NCI-H774 (cell line): ENCODE measurements at regions not wholly inside any gene's neighbourhood (a gene's known extent, or its start where the extent isn't known, plus 50 kb on each side); places are given as distances from the start of the nearest gene placed in this dataset.

Experiments used
- DNase-seq: peaks from one replicate; lab custom pipeline; 2025; lab: John Stamatoyannopoulos, UW

DNA sequence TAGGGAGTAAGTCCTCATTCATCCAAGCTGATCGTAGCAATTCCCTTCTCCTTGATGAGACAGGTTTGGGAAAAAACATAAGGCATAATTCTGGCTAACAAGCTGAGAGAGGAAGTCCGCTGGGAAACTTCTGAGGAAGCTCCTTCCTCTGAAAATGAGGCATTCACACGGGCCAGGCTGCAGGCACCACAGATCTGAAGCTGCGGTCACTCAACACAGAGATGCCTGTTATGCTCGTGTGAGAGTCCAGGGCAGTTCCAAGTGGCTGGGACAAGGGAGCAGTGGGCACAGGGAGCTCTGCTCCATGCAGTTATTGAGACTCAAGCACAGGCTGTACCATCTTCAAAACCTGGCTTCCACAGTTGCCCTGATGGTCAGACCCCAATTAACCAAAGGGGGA is 200.9 kb upstream of the ID2 start:
- no peak for DNase-seq

DNA sequence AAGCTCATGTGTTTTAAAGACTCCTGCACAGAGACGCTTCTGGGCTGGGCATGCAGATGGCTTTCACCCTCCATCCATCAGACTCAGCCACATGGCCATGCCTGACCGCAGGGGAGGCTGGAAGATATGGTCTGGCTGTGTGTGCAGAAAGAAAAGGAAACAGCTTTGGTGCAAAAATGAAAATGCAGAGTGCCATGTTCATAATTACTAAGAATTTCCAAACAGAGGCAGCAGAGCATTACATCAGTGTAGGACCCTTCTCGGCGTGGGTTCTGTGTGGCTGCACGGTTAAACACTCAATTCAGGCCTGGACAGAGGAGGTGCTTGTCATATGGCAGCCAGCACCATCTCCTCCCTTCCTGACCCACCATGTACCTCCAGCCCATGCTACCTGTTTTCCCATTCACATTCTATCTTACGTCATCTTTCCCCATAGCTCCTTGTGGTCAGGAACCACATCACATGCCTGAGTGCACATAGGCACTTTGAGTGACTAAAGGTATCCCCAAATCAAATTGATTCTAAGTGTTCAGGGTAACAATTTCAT is 200.3 kb upstream of the ID2 start:
- no peak for DNase-seq

DNA sequence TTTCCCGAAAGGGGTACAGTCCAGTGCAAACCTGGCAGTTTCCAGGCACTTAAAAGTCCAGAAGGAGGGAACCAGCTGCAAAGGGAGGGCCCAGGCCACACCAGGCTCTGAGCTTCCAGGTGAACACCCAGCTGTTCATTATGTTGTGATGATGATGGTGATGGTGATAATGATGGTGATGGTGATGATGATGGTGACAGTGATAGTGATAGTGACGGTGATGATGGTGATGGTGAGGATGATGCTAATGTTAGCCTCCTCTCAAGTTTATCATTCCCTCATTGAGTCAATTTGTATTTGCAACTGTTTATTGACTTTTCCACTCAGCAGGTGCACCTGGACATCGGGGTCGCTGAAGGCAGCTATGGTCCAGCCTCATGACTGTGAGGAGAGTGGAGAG is 199.4 kb upstream of the ID2 start:
- no peak for DNase-seq

DNA sequence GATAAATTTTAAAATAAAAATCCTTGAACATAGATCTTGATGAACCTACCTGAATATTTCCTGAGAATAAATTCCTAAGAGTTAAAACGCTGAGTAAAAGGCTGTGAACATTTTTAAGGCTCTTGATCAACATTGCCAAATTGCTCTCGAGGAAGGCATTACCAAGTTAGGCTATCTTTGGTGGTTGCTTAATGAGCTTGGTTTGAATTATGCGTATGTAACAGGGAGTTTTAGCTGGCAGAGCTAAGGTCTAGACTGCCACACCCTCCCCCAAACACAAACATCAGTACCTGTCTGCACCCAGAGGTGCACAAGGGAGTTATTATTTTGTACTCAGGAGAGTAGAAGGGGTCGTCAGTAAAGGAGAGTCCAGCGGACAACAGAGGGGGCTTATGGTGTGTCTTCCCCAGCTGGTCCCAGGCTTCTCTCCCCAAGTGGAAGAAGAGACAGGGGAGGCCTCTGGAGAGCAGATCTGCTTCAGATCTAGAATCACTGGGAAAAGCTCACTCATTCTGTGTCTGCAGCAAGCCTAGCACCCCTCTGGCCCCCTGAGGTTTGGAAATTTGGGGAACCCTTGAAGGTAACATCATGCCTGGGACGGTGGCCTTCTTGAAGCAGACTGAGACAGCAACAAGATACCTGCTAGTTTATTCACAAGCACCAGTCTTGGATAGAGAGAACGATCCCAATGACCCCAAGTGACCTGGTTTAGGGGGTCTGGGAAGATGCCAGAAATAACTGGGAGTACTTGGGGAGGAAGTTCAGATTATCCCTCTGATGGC is 197.2 kb upstream of the ID2 start:
- DNase-seq: no peak

DNA sequence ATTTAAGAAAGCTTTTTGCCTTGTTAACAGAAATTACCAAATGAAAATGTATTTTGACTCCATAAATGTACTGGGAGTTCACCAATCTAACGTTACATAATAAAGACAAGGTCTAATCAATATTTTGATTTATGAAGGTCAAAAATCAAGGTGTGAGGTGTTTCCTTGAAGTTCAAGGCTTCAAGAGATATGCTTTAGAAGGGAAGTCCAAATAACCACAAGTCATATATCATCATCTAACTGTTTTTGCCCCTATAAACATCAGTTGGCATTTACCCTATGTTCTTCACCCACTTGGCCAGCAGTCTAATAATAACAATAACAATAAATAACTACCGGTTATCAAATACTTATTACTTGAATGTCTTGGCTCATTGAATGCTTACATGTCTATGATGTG is 196.1 kb upstream of the ID2 start:
- no peak for DNase-seq

DNA sequence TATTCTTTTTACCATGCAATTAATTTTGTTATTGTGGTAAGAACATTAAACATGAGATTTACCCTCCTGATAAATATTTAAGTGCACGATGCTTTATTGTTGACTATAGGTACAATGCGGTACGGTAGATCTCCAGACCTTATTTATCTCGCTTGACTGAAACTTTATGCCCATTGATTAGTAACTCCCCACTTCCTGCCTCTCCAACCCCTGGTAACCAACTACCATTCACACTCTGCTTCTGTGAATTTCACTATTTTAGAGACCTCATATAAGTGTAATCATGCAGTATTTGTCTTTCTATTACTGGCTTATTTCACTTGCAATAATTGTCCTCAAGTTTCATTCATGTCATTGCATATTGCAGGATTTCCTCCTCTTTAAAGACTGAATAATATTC is 195.7 kb upstream of the ID2 start:
- DNase-seq: no peak

DNA sequence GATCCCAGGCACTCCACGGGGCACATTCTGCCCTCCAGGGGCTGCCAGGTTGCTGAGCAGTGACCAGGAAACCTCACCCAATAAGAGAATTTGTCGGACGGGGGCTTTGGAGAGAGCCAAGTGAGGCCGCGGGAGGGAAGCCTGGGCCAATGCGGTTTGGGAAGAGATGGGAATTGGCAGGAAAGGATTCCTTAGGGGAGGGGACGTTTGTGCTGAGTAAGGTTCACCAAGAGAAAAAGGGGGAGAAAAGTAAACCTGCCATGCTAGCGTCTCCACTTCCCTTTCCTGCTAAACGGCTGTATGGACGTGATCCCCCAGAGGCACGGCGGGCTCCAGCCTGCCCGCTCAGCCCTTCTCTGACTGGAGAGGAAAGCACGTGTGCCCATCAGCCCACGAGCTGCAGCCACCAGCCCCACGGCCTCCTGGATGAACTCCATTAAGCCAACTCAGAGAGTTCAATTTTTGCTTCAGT is 194.4 kb upstream of the ID2 start:
- DNase-seq: no peak

DNA sequence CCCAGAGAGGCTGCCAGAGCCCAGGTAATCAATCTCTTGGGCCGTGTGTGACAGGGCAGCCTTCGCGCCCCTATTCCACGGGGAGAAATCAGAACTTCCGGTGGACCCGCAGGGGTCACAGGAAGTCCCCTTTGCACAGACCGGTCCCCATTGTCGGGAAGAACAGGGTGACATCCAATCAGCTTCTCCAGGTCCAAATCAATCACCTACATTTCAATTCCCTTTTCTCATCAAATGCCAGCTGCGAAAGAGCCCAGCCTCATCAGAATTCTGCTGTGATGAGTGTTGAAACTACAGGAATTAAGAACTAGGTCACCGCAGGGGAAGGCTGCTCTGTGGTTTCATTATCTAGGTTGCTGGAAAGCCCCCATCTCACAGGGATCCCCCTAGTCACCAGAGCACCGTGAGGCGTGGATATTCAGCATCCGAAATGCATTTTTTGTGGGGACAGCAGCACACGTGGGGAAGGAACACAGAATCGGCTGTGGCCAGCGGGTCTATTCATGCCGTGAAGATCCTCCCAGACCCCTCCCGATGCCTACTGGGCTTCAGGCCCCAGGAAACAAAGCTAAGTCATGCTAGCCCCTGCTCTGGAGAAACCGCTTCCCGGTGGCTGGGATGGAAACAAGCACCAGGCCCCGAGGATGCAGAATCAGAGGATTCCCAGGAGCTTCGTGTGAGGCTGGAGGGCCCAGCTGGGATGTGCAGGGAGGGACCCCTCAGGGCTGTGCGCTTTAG is 193.7 kb upstream of the ID2 start:
- DNase-seq: no peak

DNA sequence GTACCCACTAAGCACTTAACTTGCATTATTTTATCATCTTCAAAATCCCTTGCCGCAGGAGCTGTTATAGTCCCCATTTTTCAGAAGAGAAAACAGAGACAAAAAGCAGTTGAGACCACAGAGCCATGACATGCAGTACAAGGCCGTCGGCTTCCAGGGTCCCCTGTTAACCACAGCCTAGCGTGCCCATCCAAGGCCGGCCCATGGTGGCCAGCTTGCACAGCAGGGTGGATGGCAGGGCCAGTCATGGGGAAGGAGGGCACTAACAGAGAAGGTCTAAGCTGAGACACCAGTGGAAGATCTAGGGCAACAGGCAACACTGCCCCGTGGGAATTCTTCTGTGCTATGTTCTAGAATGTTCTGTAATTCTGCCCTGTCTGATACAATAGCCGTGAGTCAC is 192.6 kb upstream of the ID2 start:
- DNase-seq: no peak

DNA sequence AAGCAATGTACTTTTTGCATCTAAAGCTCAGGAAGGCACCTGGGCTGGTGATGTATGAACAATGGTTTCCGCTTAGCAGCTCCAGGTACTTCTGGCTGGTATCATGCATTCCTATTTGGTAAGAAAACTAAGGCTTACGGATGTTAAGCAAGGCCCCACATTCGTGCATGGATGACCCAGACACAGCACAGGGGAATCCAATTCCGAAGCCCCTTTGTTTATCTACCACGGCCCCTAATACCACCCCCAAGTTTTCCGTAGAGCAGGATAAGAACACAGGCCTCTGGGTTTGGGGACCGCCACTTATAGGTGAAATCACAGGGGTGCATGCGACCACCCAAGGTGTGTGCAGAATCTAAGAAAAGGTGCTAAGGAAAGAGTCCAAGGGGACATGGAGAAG is 192.1 kb upstream of the ID2 start:
- no peak for DNase-seq

DNA sequence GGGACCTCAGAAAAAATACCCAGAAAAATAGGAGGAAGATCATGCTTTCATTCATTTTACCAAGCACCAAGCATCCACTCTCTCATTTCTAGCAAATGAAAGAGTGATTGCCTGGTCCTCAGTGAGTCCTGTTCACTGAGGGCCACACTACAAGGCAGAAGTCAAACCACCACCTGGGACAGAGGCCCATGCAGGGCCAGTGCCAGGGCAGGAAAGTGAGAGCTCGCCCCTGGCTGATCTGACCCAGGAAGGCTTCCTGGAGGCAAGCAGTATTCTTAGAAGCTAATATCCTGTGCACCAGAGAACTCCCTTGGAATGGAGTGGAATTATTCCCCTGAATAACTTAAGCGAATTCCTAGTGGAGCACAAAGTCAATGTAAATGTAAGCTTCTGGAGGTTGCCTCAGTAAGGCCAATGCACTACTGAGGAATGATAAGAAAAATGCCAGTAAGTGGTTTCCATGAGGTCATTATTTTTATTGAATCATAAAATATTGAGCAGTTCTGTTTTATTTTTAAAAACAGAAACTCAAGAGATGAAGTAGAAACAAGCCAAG is 191.6 kb upstream of the ID2 start:
- no peak for DNase-seq

DNA sequence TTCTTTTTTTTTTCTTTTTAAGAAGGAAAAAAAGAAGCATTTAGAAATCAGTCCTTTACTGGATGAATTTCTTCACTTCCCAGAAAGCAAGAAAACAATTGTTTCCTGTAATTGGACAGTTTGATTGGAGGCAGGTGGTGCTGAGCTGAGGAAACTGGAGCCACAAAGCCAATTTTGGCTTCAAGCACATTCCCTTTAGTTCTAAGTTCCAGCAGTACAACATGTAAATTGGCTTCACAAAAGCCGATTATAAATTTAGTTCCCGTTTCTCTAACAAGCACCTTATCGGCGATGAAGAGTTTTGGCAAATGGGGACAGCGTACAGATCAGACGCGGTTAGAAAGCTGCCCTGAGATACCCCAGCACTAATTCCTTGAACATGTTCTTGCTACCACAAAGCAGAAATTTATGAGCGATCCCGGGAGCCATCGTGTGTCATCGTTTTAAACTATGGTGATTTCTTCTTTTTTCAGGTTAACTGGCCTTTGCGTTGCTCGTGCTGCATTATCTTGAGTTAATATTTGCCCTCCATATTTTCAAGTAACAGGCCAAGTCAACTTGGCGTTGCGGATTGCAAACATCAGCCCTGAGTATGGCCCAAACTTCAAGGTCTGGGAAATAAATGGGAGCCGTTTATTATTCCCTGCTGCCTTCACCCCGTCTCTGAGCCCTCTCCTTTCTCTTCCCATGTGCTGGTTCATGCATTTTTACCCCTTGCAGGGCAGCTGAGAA is 190.4 kb upstream of the ID2 start:
- DNase-seq: no peak

DNA sequence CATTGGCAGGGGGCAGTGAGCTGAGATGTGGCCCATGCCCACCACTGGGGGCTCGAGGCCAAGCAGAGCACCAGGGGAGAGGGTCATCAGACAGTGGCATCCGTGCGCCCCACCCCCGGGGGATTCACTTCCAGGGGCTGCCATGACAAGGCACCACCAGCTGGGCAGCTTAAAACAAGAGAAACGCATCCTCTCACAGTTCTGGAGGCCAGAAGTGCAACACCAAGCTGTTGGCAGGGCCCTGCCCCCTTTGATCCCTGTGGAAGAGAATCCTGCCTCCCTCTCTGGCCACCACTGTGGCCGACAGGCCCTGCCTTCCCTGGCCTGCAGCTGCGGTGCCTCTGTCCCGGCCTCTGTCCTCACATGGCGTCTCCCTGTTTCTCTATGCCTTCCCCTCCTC is 187.7 kb upstream of the ID2 start:
- DNase-seq: no peak

DNA sequence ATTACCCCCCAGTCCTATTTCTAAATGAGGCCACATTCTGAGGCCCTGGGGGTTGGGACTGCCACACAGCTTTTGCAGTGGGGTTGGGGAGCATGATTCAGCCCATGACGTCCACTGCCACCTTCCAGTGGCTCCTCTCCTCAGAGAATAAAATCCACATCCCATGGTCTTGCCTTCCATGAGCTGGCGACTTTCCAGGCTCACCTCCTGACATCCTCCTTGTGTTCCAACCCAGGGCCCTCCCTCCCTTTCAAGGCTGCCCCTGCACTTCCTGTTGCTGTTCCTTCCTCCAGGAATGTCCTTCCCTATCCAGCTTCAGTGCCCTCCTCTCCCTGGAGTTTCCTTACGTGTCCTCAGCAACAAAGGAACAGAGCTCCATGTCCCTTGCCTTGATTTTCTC is 187.3 kb upstream of the ID2 start:
- no peak for DNase-seq

DNA sequence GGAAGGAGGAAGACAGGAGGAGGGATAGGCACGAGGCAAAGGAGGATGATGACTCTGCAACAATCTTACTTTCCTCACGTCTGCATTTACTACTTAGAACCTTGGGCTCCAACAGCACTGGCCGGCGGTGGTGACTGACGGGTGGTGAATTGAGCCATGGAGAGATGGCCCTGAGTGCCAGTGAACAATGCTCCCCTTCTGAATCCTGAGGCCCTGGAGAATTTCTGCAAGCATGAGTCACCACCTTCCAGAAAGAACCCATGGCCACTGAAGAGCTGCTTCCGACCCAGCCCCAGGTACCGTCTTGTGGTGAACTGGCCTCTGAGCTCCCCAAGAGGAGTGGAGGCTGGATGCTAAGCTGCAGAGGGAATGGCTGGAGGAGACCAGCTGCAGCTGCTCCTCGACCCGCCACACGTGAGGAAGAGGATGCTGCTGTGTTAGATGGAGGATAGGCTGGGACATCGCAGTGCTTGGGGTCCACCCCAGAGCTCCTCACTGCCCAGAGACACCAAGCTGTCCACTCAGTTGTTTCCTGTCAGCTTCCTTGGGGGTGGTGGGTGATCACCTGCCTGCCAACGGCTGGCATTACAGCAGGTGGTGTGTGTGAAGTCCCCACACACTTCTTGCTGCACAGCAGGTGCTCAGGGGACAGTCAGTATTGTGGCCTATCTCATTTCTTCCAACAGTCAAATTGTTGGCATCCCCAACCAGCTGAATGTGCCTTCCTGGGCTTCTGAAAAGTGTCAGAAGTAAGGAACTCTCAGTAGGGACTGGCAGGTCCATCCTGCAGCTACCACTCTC is 186.5 kb upstream of the ID2 start:
- no peak for DNase-seq

DNA sequence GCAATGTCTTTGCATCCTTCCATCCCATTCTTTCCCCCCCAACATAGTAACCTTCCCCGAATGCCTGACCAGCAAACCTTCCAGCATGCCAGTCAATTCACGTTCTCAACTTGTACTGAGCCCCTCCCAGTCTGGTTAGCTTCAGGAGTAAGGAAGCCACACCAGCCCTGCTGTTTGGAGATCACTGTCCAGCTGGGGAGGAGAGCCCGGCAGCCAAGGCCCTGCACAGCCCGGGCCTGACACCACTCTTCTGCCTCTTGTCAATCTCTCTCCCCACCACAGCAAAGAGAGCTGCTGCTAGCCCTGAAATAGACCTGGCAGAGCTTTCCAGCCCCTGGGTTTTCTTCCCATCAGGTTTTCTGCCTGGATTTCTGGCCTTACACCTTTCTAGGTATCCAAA is 185.8 kb upstream of the ID2 start:
- DNase-seq: no peak

DNA sequence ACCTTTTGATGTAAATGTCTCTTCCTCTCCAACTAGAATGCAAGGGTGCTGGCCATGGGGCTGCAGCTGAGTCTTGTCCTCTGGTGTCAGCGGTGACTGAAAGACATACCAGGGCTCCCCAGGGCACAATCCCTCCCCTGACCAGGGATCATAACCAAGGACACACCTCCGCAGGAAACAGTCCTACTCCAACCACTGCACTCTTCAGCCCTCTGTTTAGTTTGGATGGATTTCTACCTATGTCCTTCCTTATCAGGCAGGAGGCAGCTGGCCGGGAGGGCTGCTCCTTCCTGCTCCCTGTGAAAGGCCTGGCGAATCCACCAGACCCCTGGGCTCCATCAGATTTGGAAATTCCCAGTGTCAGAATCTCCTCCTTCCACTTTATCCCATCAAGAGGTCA is 185.2 kb upstream of the ID2 start:
- DNase-seq: no peak

DNA sequence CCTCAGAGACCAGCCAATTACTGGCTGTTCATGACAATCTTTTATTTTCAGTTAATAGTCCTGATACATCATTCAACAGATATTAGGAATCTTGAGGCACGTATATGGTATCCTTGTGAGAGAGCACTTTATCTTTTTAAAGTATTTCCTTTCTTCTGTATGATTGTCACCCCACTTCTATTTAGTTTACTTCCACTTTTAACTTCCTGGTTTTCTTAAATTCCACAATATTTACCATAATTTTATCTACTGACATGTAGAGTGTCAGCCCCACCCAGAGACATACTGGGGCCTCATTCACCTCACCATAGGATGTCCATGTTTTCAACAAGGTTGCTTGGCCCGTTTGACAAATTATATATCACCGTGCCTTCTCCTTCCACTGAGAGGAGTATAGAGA is 182.9 kb upstream of the ID2 start:
- DNase-seq: no peak

DNA sequence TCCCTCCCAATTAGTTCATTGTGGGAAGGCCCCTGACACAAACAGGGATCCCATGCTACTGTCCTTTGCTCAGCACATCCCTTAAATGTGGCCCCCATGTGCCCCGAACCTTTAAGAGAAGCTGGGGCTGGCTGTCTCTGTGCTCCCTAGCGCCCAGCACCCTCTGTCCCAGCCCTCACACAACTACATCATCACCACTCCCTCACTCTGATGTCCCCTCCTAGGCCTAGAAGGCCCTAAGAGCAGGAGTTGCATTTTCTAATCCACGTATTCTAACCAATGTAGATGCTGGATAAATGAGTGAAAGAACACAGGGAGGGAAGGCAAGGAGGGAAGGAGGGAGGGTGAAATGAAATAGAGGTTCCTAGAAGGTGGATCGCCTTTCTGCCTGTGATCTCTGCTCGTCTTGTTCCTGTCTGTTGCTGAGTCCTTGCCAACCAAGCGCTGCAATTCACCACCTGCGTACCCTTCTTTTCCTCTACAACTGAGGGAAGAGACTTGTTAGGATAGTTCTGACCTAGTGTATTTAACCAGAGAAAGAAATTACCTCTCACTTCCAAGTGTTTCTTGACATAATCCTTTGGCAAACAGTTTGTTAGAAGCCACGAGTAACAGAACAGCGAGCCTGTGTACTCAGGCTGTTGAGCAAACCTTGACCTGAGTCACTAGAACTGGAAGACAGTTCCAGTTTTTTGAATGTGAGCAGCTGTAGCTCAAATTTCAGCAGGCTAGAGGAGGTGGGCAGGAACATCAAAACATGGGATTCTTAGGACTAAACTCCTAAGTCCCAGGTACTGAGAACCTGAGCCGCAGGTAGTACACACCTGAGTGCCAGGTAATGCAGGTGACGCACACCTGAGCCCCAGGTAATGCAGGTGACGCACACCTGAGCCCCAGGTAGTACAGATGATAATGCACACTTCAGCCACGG is 181.5 kb upstream of the ID2 start:
- DNase-seq: peak; percentile 53

DNA sequence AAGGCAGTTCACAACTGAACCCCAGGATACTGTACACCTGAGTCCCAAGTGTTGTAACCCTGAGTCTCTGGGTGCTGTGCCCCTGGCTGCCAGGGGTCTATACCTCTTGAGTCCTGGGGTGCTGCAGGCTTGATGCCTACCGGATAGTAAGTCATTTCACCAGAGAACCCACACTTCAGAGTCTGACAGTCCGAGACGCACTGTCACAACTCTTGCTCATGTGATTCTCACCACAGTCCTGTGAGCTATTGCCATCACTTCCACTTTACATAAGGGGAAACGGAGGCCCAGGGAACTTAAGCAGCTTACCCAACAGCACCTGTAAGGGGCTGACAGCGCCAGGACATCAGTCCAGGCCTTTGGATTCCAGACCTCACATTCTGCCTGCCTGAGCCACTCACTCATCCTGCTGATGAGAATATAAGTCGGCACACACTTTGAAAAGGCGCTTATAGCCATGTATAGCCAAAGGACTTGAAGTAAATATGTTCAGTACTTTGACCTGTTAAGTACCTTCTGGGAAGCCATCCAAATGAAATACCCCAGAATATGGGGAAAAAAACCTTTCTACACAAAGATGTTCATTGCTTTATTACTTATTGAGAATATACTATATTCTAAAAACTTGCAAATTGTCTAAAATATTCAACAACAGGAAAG is 180.7 kb upstream of the ID2 start:
- DNase-seq: no peak
